HepG2 (cell line): ENCODE measurements at regions not wholly inside any gene's neighbourhood (a gene's known extent, or its start where the extent isn't known, plus 50 kb on each side); places are given as distances from the start of the nearest gene placed in this dataset.

Experiments used
- ATAC-seq: fragments of 200-7000 bp; cut with Tn5 transposase; 3 replicates; pipeline ENCODE4 v1.9.1; 2020; ENCODE audit warnings: mild to moderate bottlenecking, moderate library complexity
- BruUV-seq: library from RNA; stranded (reverse); fragments of 400-500 nt; replicated peaks from 2 replicates; lab custom pipeline; 2021; lab: Mats Ljungman, UMichigan
- CTCF ChIA-PET: fragments of 300-600 bp; formaldehyde crosslinking; extraction: SDS; loops from one replicate; lab custom pipeline; 2021; ENCODE audit warnings: low total read pairs, inconsistent platforms, low intra/inter-chr PET ratio; lab: Yijun Ruan, JAX
- POLR2A ChIA-PET: fragments of 350-600 bp; sonication (Branson Sonifier 250); formaldehyde crosslinking; loops from one replicate; lab custom pipeline; 2020; ENCODE audit warnings: antibody characterized with exemption, inconsistent platforms; lab: Yijun Ruan, JAX
- DNase-seq: peaks from one replicate; pipeline ENCODE4 v3.0.0-alpha.2; 2015; ENCODE audit warnings: low spot score
- FAIRE-seq: peaks from 3 replicates; lab custom pipeline; 2011; peaks lifted over from hg19 to GRCh38; lab: Jason Lieb, UNC
- H2AFZ ChIP-seq: one replicate; pipeline ENCODE4 v1.6.1; 2011; ENCODE audit warnings: low read length, inconsistent platforms
- H3K27ac ChIP-seq: fragments of 300-600 bp; 3 replicates; pipeline ENCODE4 v1.8.0; 2011; ENCODE audit warnings: mixed run types, mild to moderate bottlenecking, mixed read lengths, low read length, inconsistent platforms; ENCODE audit not compliant: insufficient read depth; ENCODE audit errors: extremely low read length
- H3K27me3 ChIP-seq, 2 experiments: fragments of 200-600 bp in 1 of 2; 2 replicates in 1 of 2; 3 replicates in 1 of 2; pipeline versions ENCODE4 v1.6.0 to v1.8.0; 2011; ENCODE audit warnings: low read length in 2 of 2, mild to moderate bottlenecking in 2 of 2, moderate library complexity in 2 of 2, inconsistent platforms in 1 of 2; ENCODE audit not compliant: insufficient read depth in 2 of 2, control insufficient read depth in 1 of 2
- H3K36me3 ChIP-seq, 2 experiments: fragments of 200-600 bp in 1 of 2; replicated peaks in 1 of 2; 2 replicates in 1 of 2; 3 replicates in 1 of 2; pipeline versions ENCODE4 v1.5.1 to v1.8.0; 2011; ENCODE audit warnings: low read length in 2 of 2, inconsistent platforms in 1 of 2; ENCODE audit not compliant: insufficient read depth in 2 of 2, control insufficient read depth in 1 of 2
- H3K4me1 ChIP-seq: 2 replicates; pipeline ENCODE4 v1.5.1; 2012; ENCODE audit warnings: low read length, inconsistent platforms; ENCODE audit not compliant: insufficient read depth
- H3K4me2 ChIP-seq: 2 replicates; pipeline ENCODE4 v1.6.0; 2011; ENCODE audit warnings: low read depth, low read length, inconsistent platforms
- H3K4me3 ChIP-seq, 3 experiments: fragments of 200-600 bp in 1 of 3; sonication (generic), shearing (Covaris generic) in 1 of 3; replicated peaks in 1 of 3; 2 replicates each; pipeline ENCODE4 v1.5.1; 2011 to 2016; ENCODE audit warnings: low read length in 3 of 3, inconsistent platforms in 2 of 3, low read depth in 2 of 3, mild to moderate bottlenecking in 2 of 3, control low read depth in 1 of 3, mixed read lengths in 1 of 3; ENCODE audit not compliant: insufficient read depth in 1 of 3
- H3K79me2 ChIP-seq: one replicate; pipeline ENCODE4 v1.6.1; 2011; ENCODE audit warnings: low read length, inconsistent platforms; ENCODE audit not compliant: insufficient read depth
- H3K9ac ChIP-seq: 2 replicates; pipeline ENCODE4 v1.6.0; 2011; ENCODE audit warnings: mild to moderate bottlenecking, low read depth, low read length, inconsistent platforms; ENCODE audit not compliant: insufficient read depth
- H3K9me3 ChIP-seq: 2 replicates; pipeline ENCODE4 v1.5.1; 2012; ENCODE audit warnings: mild to moderate bottlenecking, low read length
- H4K20me1 ChIP-seq: 2 replicates; pipeline ENCODE4 v1.6.0; 2011; ENCODE audit warnings: inconsistent platforms, mild to moderate bottlenecking, low read length, moderate library complexity; ENCODE audit not compliant: insufficient read depth
- BCLAF1 ChIP-seq: fragments of 450-650 bp; IDR thresholded peaks from 2 replicates; pipeline ENCODE4 v1.6.1; 2017; ENCODE audit warnings: mild to moderate bottlenecking
- MTERF4 ChIP-seq: sonication (generic); formaldehyde crosslinking; IDR thresholded peaks from 2 replicates; pipeline ENCODE4 v1.8.0; 2023; ENCODE audit warnings: mild to moderate bottlenecking, missing genetic modification reagents
- SNRNP70 ChIP-seq: fragments of 200-400 bp; formaldehyde crosslinking; IDR thresholded peaks from 2 replicates; pipeline ENCODE4 v1.6.1; 2017; ENCODE audit warnings: mild to moderate bottlenecking, low read depth, low read length, moderate library complexity
- TIGD3 ChIP-seq: sonication (generic); formaldehyde crosslinking; IDR thresholded peaks from 2 replicates; pipeline ENCODE4 v1.5.1; 2020; ENCODE audit warnings: mild to moderate bottlenecking, missing genetic modification reagents, borderline replicate concordance
- ZBTB3 ChIP-seq: sonication (generic); formaldehyde crosslinking; IDR thresholded peaks from 2 replicates; pipeline ENCODE4 v1.4.0; 2020; ENCODE audit warnings: low read depth, mild to moderate bottlenecking, moderate library complexity, missing genetic modification reagents, borderline replicate concordance
- ZNF205 ChIP-seq: IDR thresholded peaks from 2 replicates; pipeline ENCODE4 v1.6.1; 2018; ENCODE audit warnings: missing biosample characterization, missing genetic modification reagents
- ZNF263 ChIP-seq: sonication (generic); formaldehyde crosslinking; IDR thresholded peaks from 2 replicates; pipeline ENCODE4 v1.4.0; 2020; ENCODE audit warnings: missing genetic modification reagents
- ZNF276 ChIP-seq: sonication (generic); formaldehyde crosslinking; IDR thresholded peaks from 2 replicates; pipeline ENCODE4 v1.4.0; 2020; ENCODE audit warnings: mild to moderate bottlenecking, low read depth, missing genetic modification reagents
- ZNF335 ChIP-seq: sonication (generic); formaldehyde crosslinking; IDR thresholded peaks from 2 replicates; pipeline ENCODE4 v1.4.0; 2020; ENCODE audit warnings: missing genetic modification reagents
- ZNF883 ChIP-seq: sonication (generic); formaldehyde crosslinking; IDR thresholded peaks from 2 replicates; pipeline ENCODE4 v1.5.1; 2020; ENCODE audit warnings: mild to moderate bottlenecking, missing genetic modification reagents; ENCODE audit errors: not compliant biosample characterization
- WGBS: methylation state at CpG from one replicate; pipeline ENCODE4 v1.1.6; 2017; ENCODE audit warnings: low lambda C conversion rate; 5-methylcytosine and 5-hydroxymethylcytosine counted together
- in situ Hi-C: cut with HindIII; loops from 2 replicates; pipeline ENCODE4 v1.10.0; 2017; ENCODE audit warnings: low pct_unique_long_range_greater_than_20kb; ENCODE audit not compliant: extremely low pct_ligation_motif_present
- intact Hi-C: fragments of 100-400 bp; cut with micrococcal nuclease; formaldehyde crosslinking; loops from one replicate; pipeline ENCODE4 v1.10.0; 2022; ENCODE audit not compliant: unreplicated experiment

- H4K20me1 ChIP-seq, result no peaks in the 10 kb centered on the region
- no TSS peak for BruUV-seq
- H3K4me2 ChIP-seq, result no peak overlapping the region
- peaks cover 0 to 4% of the 10 kb centered on the region in 2 experiments; a peak in 3 of 5 replicates for H3K27me3 ChIP-seq
- no peaks in the 10 kb centered on the region for H3K9me3 ChIP-seq
- no peaks in the 10 kb centered on the region for H3K4me1 ChIP-seq
- FAIRE-seq (no peak), ATAC-seq (no peak), DNase-seq (no peak)
- no peaks in the 10 kb centered on the region for H3K36me3 ChIP-seq
- intact Hi-C loops, result no loop called here
- WGBS, result 61% methylated on average over 2 of the region's 2 CpGs
- H3K4me3 ChIP-seq, result no peak overlapping the region
- POLR2A ChIA-PET, result no interaction called here
- TF ChIP-seq ZNF205 (CRISPR knock-in tag) (no peak), ZNF883 (no peak), ZNF263 (CRISPR knock-in tag) (no peak), ZBTB3 (CRISPR knock-in tag) (no peak), MTERF4 (CRISPR knock-in tag) (no peak), ZNF335 (CRISPR knock-in tag) (no peak), BCLAF1 (no peak), TIGD3 (no peak), SNRNP70 (no peak), ZNF276 (CRISPR knock-in tag) (no peak)
- H2AFZ ChIP-seq, result no peak overlapping the region
- in situ Hi-C loops, result no loop called here
- CTCF ChIA-PET, result no interaction called here
- H3K9ac ChIP-seq, result no peak overlapping the region
- H3K79me2 ChIP-seq, result no peaks in the 10 kb centered on the region
- no peak overlapping the region for H3K27ac ChIP-seq
Measured at GRCh38 chr2:12062053-12062395, 315.6 kb downstream of the LPIN1 start.
